Mucosa of descending colon (tissue), 3 donors: ENCODE measurements at regions not wholly inside any gene's neighbourhood (a gene's known extent, or its start where the extent isn't known, plus 50 kb on each side); places are given as distances from the start of the nearest gene placed in this dataset.

Experiments
- ATAC-seq: fragments of 200-7000 bp; cut with Tn5 transposase; one replicate; pipeline ENCODE4 v1.9.1; 2020; ENCODE audit warnings: mild to moderate bottlenecking, moderate library complexity
- DNase-seq, 3 donors: peaks; one replicate each; pipeline ENCODE4 v3.0.0-alpha.2; 2020
- H3K36me3 ChIP-seq: fragments of 200-600 bp; one replicate; pipeline ENCODE4 v1.8.0; 2021; ENCODE audit warnings: low read depth, mild to moderate bottlenecking
- H3K4me1 ChIP-seq: fragments of 200-600 bp; one replicate; pipeline ENCODE4 v1.8.0; 2021; ENCODE audit warnings: low read depth, mild to moderate bottlenecking
- H3K4me3 ChIP-seq: fragments of 200-600 bp; one replicate; pipeline ENCODE4 v1.8.0; 2021; ENCODE audit warnings: mild to moderate bottlenecking
- H3K9me3 ChIP-seq: fragments of 200-600 bp; one replicate; pipeline ENCODE4 v1.8.0; 2021; ENCODE audit warnings: mild to moderate bottlenecking
- intact Hi-C, 2 donors: fragments of 100-400 bp; cut with DNase I in 1 of 2; cut with micrococcal nuclease in 1 of 2; formaldehyde crosslinking; loops; one replicate each; pipeline versions ENCODE4 v1.11.0 to v1.11.1; 2022; cut with DNase I, micrococcal nuclease
- TF ChIP-seq, protein P1 (sequence below): fragments of 200-600 bp; IDR thresholded peaks from one replicate; pipeline ENCODE4 v1.8.0; 2022; ENCODE audit warnings: antibody characterized with exemption, mild to moderate bottlenecking
- donor health status: DM: no; HTN: no; CAD: no; lungs with moderate emphysema.
- donor health status: DM: no; HTN: no; CAD: no.
- donor health status: DM: no; HTN: yes; CAD: no.

DNA sequence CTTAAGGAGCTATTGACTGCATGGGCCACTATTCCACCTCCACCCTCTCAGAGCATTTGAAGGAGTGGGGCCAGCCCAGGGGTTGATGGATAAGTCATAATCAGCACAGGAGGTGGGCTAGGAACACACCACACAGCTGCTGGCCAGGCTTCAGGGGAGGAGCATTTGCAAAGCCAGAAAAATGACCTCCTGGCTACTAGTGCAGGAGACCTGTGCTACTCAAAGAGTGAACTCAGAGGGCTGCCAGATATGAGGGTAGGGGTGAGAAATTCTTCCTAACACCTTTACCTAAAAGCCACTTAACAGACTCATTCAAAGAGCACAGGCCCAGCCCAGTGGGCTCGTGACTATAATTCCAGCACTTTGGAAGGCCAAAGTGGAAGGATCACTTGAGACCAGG, 210.8 kb downstream of the TBXT start:
- Histone ChIP-seq H3K36me3 (no peaks in the 10 kb centered on the region), H3K4me1 (no peaks in the 10 kb centered on the region), H3K4me3 (no peak overlapping the region), H3K9me3 (no peaks in the 10 kb centered on the region)
- intact Hi-C loops, result no loop called here
- ATAC-seq (no peak), DNase-seq (no peak)
- TF ChIP-seq, protein P1, sequence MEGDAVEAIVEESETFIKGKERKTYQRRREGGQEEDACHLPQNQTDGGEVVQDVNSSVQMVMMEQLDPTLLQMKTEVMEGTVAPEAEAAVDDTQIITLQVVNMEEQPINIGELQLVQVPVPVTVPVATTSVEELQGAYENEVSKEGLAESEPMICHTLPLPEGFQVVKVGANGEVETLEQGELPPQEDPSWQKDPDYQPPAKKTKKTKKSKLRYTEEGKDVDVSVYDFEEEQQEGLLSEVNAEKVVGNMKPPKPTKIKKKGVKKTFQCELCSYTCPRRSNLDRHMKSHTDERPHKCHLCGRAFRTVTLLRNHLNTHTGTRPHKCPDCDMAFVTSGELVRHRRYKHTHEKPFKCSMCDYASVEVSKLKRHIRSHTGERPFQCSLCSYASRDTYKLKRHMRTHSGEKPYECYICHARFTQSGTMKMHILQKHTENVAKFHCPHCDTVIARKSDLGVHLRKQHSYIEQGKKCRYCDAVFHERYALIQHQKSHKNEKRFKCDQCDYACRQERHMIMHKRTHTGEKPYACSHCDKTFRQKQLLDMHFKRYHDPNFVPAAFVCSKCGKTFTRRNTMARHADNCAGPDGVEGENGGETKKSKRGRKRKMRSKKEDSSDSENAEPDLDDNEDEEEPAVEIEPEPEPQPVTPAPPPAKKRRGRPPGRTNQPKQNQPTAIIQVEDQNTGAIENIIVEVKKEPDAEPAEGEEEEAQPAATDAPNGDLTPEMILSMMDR, result no peak

DNA sequence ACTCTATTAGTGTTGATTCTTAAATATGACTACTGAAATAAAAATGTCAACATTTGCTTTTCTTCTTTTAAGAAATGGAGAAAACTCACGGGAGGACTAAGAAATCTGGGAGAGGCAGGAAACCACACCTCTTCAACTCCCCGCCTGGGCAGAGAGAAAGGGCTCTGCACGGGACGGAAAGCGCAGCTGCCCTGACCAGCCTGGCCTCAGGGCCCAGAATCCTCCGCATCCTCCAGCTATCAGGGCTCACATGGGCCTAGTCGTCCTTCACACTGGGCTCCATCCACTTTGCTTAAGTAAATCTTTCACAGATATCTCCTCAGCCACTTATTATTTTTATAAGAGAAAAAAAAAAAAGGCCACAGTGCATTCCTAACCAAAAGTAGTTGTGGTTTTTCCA, 215.1 kb downstream of the TBXT start:
- DNase-seq (no peak), ATAC-seq (no peak)
- intact Hi-C loops, result no loop called here
- Histone ChIP-seq H3K4me1 (no peaks in the 10 kb centered on the region), H3K9me3 (no peaks in the 10 kb centered on the region), H3K36me3 (no peaks in the 10 kb centered on the region), H3K4me3 (no peak overlapping the region)
- TF ChIP-seq, protein P1, result no peak

GRCh38 chr6:165950316-165950715, 217.3 kb downstream of the TBXT start:
- intact Hi-C loops, result no loop called here
- ATAC-seq, result no peak
- TF ChIP-seq, protein P1, result no peak
- Histone ChIP-seq H3K4me3 (no peak overlapping the region), H3K9me3 (no peaks in the 10 kb centered on the region), H3K36me3 (no peaks in the 10 kb centered on the region), H3K4me1 (no peaks in the 10 kb centered on the region)
- DNase-seq, result no peak

DNA sequence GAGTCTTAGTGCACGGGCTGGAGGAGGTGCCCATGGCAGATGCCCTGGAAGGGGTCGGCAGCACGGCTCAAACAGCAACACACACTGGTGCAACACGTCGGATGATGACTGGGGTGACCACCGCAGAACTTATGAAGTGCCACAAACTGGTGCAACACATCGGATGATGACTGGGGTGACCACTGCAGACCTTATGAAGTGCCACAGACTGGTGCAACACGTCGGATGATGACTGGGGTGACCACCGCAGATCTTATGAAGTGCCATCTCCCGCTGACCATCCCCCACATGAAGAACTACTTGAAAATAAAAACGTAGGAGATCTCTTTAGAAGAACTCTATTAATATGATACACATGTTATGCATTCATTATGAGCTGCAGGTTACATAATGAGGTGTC, 218.3 kb downstream of the TBXT start:
- no peaks in the 10 kb centered on the region for H3K36me3 ChIP-seq
- intact Hi-C loops, result no loop called here
- H3K4me1 ChIP-seq, result no peaks in the 10 kb centered on the region
- TF ChIP-seq, protein P1, result no peak
- no peaks in the 10 kb centered on the region for H3K9me3 ChIP-seq
- ATAC-seq (no peak), DNase-seq (no peak)
- no peak overlapping the region for H3K4me3 ChIP-seq

DNA sequence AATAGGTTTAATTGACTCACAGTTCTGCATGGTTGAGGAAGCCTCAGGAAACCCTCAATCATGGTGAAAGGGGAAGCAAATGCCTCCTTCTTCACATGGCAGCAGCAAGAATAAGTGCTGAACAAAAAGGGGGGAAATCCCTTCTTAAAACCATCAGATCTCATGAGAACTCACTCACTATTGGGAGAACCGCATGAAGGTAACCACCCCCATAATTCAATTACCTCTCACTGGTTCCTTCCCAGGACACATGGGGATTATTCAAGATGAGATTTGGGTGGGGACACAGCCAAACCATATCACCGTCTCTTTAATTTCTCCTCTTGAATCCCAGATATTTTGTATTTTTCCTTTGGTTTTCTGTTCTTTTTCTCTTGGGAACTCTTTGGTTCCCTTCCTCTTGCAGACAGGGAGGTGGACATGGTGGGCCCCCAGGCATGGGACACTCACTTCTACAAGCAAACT, 223.6 kb downstream of the TBXT start:
- TF ChIP-seq, protein P1, result no peak
- DNase-seq (no peak), ATAC-seq (no peak)
- Histone ChIP-seq H3K9me3 (no peaks in the 10 kb centered on the region), H3K4me3 (no peak overlapping the region), H3K4me1 (no peaks in the 10 kb centered on the region), H3K36me3 (no peaks in the 10 kb centered on the region)
- intact Hi-C loops, result no loop called here

DNA sequence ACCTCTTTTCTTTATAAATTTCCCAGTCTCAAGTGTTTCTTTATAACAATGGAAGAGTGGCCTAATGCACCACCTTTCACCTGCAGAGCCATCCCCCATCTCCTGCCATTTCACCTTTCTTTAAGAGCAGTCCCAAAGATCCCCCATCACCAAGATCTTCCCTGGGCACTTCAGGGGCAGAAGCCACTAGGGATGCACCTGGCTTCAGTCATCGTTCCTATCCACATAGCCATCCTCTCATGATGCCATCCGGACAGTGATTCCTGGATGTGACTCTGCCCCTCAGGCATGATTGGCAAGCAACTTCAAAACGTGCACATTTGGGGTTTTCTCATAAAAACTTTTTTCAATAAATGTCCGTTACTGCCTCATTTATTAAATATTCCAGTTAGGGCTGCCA, 225.9 kb downstream of the TBXT start:
- intact Hi-C loops, result no loop called here
- no peaks in the 10 kb centered on the region for H3K4me1 ChIP-seq
- H3K4me3 ChIP-seq, result no peak overlapping the region
- H3K36me3 ChIP-seq, result no peaks in the 10 kb centered on the region
- no peaks in the 10 kb centered on the region for H3K9me3 ChIP-seq
- DNase-seq (no peak), ATAC-seq (no peak)
- TF ChIP-seq, protein P1, result no peak
